Sigmoid colon (tissue), 3 donors: ENCODE measurements at regions not wholly inside any gene's neighbourhood (a gene's known extent, or its start where the extent isn't known, plus 50 kb on each side); places are given as distances from the start of the nearest gene placed in this dataset.

ENCODE experiments used
- CTCF ChIP-seq, 4 experiments: fragments of 450-650 bp in 3 of 4; fragments of 200-600 bp in 1 of 4; IDR thresholded peaks; one replicate each; pipeline ENCODE4 v1.5.1; 2016 to 2019; ENCODE audit warnings: antibody characterized with exemption in 4 of 4, mild to moderate bottlenecking in 3 of 4, moderate library complexity in 2 of 4
- POLR2A ChIP-seq, 2 donors: fragments of 450-650 bp; IDR thresholded peaks; one replicate each; pipeline ENCODE4 v1.6.1; 2016; ENCODE audit warnings: antibody characterized with exemption in 2 of 2, mild to moderate bottlenecking in 2 of 2, moderate library complexity in 2 of 2

DNA sequence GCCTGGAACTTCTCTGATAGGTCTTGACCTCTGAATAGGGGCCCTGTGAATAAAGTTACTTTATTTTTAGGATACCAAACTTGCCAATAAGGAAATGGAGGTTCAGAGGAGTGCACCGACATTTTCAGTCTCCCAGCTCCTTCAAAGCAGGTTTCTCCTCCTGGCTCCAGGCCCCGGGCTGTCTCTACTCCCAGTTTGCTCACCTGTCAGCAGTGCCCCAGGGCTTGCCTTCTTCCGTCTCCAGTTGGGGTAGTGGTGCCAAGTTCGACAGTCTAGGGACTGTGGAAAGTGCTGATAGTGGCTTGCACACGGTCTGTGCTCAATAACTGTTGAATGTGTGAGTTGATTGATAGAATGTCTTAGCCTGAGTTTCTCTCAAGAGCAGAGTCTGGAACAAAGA, 149.2 kb downstream of the ACTL8 start:
- TF ChIP-seq CTCF (IDR thresholded peaks at IDR 0.05), result no peak
- no peak for TF ChIP-seq POLR2A (IDR thresholded peaks at IDR 0.05)
